GM19324 (cell line): ENCODE measurements at regions not wholly inside any gene's neighbourhood (a gene's known extent, or its start where the extent isn't known, plus 50 kb on each side); places are given as distances from the start of the nearest gene placed in this dataset.
"Not testable (repeated sequence)": the region's sequence is repeated elsewhere in the genome, so short reads cannot be mapped to it uniquely, and the experiment has no call there.

Experiments used
- ATAC-seq: cut with Tn5 transposase; IDR thresholded peaks from one replicate; pipeline ENCODE4 v1.9.1; 2021; ENCODE audit warnings: mild to moderate bottlenecking, moderate library complexity; ENCODE audit not compliant: unreplicated experiment, low FRiP score

DNA sequence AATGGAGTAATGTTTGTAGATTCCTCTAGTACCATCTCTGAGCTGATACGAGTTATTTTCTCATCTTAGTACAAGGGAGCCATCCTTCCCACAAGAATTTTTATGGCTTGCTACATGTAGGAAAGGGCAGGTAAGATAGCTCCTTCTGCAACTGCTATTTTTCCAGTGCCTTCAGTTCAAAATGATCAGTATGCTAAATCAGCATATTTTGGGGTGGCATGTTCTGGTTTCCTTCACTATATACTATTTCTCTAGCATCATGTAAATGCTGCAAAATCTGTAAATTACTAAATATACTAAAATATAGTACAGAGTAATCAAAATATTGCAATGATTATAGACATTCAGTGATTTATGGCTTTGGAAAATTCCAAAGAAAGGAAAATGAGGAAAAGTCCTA lies 1230.0 kb upstream of the CHAC2 start:
- ATAC-seq: no peak

DNA sequence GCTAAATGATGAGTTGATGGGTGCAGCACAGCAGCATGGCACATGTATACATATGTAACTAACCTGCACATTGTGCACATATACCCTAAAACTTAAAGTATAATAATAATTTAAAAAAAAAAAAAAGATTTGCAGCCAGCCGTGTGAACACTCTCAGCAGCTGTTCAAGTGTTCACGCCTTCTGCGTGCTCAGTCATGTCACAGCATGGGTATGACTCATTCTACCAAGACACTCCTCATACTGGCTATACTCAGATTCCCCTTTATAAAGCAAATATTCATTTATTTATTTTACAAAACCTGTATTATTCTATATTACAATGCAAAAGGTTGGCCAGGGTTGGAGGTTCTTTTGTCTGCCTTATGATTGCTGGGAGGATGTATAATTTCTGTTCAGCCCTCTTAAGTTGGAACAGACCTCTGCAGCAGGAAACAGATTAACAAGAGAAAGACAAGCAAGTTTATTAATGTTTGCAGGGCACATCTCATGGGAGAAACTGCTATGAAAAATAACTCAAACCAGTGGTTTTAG lies 1230.6 kb upstream of the CHAC2 start:
- ATAC-seq: no peak

DNA sequence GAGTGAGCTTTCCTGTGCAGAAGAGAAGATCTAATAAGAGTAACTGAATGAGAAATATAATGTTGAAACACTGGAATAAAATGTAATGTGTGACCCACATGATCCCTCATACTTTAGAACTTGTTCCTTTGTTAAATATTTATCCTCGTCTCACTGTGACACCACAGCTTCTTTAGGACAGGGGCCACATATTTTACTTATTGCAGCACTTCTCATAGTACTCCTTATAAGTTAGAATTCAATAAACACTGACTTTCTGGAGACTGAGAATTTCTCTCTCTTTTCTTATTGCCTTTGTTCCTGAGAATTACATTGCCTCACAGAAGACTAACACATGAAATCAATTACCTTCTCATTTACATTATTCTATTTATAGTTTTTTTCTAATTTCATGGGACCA lies 1234.6 kb upstream of the CHAC2 start:
- no peak for ATAC-seq

DNA sequence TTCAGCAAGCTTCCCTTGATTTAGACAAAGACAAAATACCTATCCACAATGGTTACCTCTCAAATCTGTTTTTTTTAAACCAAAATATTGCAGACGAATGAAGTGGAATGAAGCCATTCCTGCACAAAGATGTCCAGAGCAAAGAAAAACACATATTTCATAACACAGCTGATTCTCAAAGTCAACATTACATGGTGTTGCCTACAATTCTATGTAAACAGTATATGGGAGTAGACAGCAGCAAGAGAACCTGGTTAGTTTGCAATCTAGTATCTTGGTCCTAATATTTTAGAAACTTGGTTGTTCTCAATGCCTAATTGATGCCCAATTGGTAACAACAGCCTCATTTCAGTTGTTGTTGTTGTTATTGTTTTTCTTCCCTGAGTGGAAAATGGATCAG lies 1240.9 kb upstream of the CHAC2 start:
- no peak for ATAC-seq

DNA sequence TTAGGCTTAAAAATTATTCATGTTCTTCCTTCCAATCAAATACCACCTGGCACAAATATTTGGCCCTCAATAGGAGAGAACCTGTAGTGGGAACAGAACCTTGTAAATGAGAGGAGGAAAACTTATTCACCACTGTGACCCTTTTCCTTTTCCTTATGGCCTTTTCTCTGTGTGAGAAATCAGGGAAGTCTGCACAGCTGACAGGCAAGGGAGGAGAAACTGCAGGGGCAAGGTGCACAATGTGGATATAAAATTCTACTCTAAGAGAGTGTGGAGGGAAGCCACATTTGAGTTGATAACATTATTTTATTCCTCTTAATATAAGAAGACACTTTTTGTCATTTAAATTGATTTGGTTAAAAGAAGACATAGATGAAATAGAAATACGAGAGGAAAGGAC lies 1247.0 kb upstream of the CHAC2 start:
- ATAC-seq: no peak

DNA sequence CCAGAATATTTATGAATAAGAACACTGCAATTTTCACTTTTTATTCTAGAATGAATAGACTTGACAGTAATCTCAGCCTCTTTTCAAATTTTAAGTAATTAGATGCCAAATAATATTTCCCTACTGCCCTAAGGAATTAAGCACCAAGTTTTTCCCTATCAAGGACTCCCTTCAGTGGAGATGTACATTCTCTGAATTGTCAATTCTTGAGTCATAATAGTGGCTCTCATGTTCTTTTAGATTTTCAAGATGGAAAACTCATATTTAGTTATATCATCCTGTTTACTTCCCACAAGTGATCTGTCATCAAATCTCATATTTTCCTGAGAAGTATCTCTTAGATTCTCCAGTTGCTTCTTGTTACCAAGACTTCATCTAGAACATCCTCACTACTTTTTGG lies 1248.9 kb upstream of the CHAC2 start:
- ATAC-seq: no peak

DNA sequence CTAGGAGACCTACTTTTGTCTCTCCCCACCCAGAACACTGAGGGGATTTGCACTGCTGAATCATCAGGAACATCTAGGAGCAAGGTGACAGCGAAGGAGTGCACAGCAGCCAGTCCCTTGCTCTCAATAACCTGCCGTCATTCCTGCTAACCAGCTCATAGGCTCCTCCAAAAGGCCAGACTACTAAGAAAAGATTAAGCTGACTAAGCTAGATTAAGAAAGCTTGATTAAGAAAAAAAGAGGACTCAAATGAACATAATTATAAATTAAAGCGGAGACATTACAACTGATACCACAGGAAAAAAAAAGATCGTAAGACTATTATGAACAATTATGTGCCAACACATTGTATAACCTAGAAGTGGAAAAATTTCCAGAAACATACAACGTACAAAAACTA lies 1254.8 kb upstream of the CHAC2 start:
- ATAC-seq: no peak

DNA sequence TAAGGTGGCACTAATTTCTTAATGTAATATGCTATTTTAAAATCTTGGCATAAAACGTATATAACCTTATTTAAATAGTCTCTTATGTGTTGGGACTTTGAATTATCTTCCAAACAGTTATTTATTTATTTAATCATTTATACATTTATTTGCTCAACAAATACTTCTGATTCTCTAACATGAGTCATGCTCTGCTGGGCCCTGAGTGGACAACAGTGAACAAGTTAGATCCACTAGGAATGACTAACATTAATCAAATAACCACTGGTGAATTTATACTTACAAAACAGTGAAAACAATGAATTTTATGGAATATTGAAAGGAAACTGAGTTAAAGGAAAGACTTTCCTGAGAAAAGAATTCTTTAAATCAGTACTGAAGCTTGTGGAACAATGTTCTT lies 1257.2 kb upstream of the CHAC2 start:
- ATAC-seq: no peak

DNA sequence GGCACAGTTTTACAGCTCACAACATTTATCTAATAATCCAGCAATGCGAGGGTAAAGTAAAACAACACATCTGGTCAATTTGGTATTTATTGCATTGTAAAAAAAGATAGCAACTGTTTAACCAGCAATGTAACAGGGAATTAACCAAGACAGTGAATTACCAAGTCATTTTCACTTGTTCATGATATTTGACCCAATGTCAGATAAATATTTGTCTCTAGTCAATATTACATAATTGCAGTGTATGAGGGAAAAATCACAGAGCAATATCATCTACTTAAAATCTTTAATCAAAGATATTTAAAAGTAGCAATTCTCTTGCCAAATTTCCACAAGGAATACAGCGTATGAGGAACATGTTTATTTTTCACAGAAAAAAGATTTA lies 1265.1 kb upstream of the CHAC2 start:
- no peak for ATAC-seq

DNA sequence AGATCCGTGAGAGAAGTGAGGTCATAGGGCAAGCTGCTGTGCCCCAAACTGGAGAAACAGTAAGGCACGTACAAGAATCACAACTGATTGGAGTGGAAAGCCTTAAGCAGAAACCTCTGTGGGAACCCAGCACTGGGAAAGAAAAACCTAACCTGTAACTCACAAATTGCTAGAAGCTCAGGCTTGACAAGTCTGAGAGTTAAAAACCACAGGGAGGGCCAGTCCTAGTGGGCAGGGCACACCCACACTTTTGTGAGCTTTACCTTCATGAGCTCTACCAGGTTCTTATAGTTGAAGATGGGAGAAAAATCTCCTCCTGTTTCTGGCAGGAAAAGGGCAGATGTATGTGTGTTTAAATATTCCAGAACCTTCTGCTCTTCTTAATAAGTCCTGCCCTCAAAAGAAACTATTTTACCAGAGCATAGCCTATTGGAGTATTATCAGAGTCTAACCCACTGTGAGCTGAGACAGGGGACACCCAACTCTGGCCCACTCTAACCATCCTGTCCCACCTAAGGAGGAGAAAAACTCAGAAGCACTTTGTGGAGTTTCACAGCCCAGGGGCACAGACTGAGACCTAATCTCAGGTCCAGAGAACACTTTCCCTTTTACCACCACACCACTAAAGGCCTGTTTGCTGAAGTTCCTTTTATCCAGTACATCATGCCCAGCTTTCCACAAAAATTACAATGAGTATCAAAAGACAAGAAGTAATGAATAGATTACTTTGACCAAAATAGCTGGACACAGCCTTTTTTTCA lies 1265.7 kb upstream of the CHAC2 start:
- no peak for ATAC-seq

DNA sequence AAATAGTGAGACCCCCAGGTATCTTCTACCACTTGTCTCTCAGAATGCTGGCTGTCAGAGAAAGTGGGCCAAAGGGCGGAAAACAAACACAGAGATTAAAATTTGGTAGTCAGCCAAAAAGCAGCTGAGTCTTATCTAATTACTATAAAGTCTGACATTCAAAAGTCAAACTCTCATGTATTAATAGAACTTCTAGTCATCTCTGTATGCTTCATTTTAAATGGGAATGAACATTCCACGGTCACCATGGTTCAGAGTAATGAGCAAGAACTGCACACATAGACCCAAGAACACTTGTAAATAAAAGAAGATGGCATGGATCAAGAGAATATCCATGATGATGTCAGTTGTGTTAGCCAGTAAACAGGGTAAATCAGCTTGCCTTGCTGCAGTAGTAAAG lies 1267.0 kb upstream of the CHAC2 start:
- no peak for ATAC-seq

DNA sequence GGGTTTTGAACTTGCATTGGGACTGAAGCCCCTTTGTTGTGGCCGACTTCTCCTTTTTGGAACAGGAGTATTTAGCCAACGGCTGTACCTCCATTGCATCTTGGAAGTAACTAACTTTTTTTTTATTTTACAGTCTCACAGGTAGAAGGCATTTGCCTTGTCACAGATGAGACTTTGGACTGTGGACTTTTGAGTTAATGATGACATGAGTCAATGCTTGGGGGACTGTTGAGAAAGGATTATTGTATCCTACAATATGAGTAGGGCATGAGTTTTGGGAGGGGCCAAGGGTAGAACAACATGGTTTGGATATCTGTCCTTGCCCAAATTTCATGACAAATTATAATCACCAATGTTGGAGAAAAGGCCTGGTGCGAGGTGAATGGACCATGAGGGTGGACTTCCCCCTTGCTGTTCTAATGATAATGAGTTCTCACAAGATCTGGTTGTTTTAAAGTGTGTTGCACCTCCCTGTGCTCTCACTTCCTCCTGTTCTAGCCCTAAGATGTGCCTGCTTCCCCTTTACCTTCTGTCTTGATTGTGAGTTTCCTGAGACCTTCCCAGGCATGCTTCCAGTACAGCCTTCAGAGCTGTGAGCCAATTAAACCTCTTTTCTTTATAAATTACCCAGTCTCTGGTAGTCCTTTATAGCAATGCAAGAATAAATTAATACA lies 1269.4 kb upstream of the CHAC2 start:
- no peak for ATAC-seq

DNA sequence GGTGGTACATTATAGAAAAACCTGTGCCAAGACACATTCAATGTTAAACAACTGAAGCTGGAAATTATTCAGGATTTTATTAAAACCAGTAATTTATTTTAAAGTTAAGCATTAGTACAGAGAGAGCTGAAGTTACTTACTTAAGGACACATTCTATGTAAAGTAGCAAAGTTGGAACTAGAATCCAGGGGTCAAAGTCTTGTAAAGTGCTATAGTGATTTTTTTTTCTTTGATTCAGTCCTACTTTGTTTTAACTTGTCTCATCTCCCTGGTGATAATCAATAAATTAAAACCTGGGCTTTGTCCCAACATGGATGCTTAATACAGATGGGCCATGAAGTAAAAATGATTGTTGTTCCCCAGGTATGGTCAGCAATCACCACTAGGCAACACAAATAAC lies 1271.8 kb upstream of the CHAC2 start:
- ATAC-seq: no peak

DNA sequence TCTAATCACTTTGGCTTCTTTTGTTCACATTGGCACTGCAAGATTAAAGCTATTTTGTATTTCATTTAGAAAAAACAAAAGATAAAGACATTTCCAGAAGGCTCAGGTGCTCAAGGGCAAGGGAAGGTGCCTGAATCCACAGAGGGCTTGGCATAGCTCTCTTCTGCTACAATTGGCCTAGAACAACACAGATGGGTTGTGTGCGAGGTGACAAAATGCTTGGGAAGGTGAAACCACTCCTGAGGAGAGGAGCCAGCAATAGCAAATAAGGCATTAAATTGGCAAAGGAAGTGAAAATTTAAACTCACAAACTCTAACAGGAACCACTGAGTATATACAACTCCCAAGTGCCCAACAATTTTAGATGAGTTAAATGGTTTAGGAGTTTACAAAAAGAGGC lies 1290.4 kb upstream of the CHAC2 start:
- no peak for ATAC-seq

DNA sequence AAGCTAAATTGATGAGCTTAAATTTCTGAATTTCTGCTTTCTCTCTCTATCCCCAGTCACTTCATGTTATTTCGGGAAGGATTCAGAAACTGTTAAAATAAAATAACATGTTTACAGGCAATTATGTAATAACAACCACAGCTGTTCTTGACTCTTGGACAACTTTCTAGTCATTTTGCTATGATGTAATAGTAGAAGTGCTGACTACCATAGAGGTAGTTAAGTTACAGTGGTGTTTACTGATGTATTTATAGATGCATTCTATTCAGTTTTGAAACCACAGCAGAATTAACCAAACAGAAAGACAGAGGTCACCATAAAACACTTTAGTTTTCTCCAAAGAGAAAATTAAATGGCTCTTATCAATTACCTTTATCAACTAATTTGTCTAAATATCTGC lies 1292.0 kb upstream of the CHAC2 start:
- no peak for ATAC-seq

DNA sequence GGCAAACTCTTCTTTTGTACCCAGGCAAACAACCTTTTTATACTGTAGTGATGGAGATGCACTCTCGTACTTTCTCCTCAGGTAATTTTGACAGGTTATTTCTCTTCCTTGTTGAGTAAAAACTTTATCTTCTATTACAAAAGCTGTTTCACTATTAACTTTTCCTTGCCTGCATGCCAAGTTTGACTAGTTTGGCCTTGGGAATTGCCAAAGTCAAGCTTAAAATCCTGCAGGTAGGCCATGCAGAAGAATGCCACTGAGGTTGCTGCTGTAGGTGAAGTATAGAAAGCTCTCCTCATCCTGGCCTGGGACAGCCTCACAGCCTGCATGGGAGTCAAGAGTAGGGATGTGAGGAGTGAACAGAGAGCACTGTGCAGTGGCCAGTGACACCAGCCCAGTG lies 1293.5 kb upstream of the CHAC2 start:
- ATAC-seq: no peak

DNA sequence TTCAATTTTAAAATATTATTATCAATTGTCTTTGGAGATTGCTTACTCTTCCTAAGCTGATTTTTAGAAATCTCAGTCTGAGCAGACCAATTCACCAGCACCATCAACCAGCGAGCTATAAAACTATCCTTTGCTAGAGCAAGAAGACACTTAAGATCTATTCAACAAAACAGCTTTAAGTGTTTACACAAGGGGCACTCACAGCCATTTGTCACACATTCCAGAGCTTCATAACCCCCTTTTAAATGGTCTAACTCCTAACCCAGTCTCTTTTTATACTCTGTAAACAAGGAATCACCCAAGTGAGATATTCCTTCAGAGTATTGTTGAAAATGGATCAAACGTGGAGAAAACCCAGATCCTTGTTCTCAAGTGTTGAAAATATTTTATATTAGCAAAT lies 1294.1 kb upstream of the CHAC2 start:
- ATAC-seq: no peak

DNA sequence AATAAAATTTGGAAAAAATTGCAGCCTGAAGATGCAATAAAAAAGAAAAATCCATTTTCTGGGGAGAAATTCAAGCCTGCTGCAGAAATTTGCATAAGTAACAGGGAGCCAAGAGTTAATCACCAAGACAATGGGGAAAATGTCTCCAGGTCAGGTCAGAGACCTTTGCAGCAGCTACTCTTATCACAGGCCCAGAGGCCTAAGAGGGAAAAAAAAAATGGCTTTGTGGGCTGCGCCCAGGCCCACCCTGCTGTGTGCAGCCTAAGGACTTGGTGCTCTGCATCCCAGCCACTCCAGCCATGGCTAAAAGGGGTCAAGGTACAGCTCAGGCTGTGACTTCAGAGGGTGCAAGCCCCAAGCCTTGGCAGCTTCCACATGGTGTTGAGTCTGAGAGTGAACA lies 1297.1 kb upstream of the CHAC2 start:
- ATAC-seq: not testable (repeated sequence)

DNA sequence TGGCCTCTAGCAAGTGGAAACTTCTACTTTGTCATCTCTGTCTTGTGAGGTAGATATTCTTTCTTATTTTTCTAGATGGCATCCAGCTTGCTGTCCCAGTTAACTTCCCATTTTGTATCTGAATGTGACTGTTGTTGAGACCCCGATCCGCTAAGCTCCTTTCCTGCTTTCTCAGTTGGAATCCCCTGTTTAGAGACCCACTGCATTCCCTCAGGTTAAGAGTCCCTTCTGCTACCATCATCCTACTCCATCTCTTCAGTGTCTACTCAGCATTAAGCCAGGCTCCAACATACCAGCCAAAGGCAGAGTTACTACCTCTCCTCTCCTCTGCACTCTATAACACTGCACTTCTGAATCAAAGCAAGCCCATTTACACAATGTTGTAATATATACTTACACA lies 1300.4 kb upstream of the CHAC2 start:
- ATAC-seq: no peak

DNA sequence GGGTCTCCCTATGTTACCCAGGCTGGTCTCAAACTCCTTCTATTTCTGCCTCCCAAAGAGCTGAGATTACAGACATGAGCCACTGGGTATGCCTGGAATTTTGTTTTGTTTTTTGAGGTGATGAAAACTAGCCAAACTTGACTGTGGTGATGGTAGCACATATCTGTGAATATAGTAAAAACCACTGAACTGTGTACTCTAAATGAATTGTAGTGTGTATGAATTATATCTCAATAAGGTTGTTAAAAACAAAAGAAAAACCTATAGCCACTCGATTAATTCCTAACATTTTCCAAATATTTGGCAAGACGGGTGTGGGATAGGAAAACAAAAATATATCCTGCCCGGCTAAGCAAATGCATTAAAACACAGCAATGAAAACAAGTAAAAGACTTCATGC lies 1302.3 kb upstream of the CHAC2 start:
- no peak for ATAC-seq

DNA sequence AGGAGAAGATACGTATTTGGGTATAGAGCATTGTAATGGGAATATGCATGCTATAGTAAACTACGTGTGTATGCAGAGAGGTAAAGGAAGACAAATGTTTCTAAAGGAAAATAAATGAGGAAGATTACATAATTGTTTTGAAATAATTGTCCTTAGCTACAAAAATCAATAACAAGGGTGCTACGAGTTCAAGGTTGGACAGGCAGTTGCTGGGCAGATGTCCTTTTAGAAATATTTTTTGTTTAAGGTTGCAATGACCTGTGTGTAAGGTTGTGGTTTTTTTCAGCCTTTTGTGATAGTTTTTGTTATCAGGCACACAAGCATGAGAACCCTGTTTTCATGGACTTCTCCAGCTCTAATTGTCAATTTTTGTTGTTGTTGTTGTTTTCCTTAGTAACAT lies 1304.1 kb upstream of the CHAC2 start:
- no peak for ATAC-seq
